ENCODE measurements at regions not wholly inside any gene's neighbourhood (a gene's known extent, or its start where the extent isn't known, plus 50 kb on each side); places are given as distances from the start of the nearest gene placed in this dataset.

- TF ChIP-seq CTCF (conservative IDR thresholded peaks at IDR 0.05; ENCODE audit: low read depth, low read length): no peak
- no peak for DNase-seq (ENCODE audit: low read depth)
- no peak overlapping the region for H3K4me3 ChIP-seq (ENCODE audit: low read depth, low read length)
Observed at GRCh38 chr18:71919211-71919610, 624.9 kb downstream of the CBLN2 start.

- no peak for DNase-seq (ENCODE audit: low read depth)
- no peak overlapping the region for H3K4me3 ChIP-seq (ENCODE audit: low read depth, low read length)
Observed at GRCh38 chr18:71913641-71914040, 630.5 kb downstream of the CBLN2 start.

GRCh38 chr18:71902482-71902881 is 641.7 kb downstream of the CBLN2 start:
- no peak for TF ChIP-seq CTCF (conservative IDR thresholded peaks at IDR 0.05; ENCODE audit: low read depth, low read length)
- no peak for DNase-seq (ENCODE audit: low read depth)
- no peak overlapping the region for H3K4me3 ChIP-seq (ENCODE audit: low read depth, low read length)

More at GRCh38 chr18:71913641-71914040, 630.5 kb downstream of the CBLN2 start:
- no peak for TF ChIP-seq CTCF (conservative IDR thresholded peaks at IDR 0.05; ENCODE audit: low read depth, low read length)

- TF ChIP-seq CTCF (conservative IDR thresholded peaks at IDR 0.05; ENCODE audit: low read depth, low read length): no peak
- no peak for DNase-seq (ENCODE audit: low read depth)
- no peak overlapping the region for H3K4me3 ChIP-seq (ENCODE audit: low read depth, low read length)
Observed at GRCh38 chr18:71899707-71900472, 644.3 kb downstream of the CBLN2 start.

- no peak overlapping the region for H3K4me3 ChIP-seq (ENCODE audit: low read depth, low read length)
- no peak for DNase-seq (ENCODE audit: low read depth)
- no peak for TF ChIP-seq CTCF (conservative IDR thresholded peaks at IDR 0.05; ENCODE audit: low read depth, low read length)
Observed at GRCh38 chr18:71899183-71899582, 645.0 kb downstream of the CBLN2 start.

- DNase-seq (ENCODE audit: low read depth): no peak
- TF ChIP-seq CTCF (conservative IDR thresholded peaks at IDR 0.05; ENCODE audit: low read depth, low read length): no peak
- no peak overlapping the region for H3K4me3 ChIP-seq (ENCODE audit: low read depth, low read length)
Observed at GRCh38 chr18:71887509-71887908, 656.6 kb downstream of the CBLN2 start.

GRCh38 chr18:71878226-71878625 is 665.9 kb downstream of the CBLN2 start:
- TF ChIP-seq CTCF (conservative IDR thresholded peaks at IDR 0.05; ENCODE audit: low read depth, low read length): no peak
- no peak overlapping the region for H3K4me3 ChIP-seq (ENCODE audit: low read depth, low read length)
- no peak for DNase-seq (ENCODE audit: low read depth)

All from choroid plexus epithelial cell (primary cell).